GM21528 (cell line): ENCODE measurements at regions not wholly inside any gene's neighbourhood (a gene's known extent, or its start where the extent isn't known, plus 50 kb on each side); places are given as distances from the start of the nearest gene placed in this dataset.

Source experiments
- ATAC-seq: cut with Tn5 transposase; IDR thresholded peaks from one replicate; pipeline ENCODE4 v1.9.1; 2021; ENCODE audit warnings: mild to moderate bottlenecking, moderate library complexity; ENCODE audit not compliant: unreplicated experiment, low FRiP score

- no peak for ATAC-seq
Observed at GRCh38 chr15:94021621-94022320, 209.6 kb upstream of the MCTP2 start.

- ATAC-seq, result no peak
Observed at GRCh38 chr15:94019062-94019461, 212.3 kb upstream of the MCTP2 start.

- no peak for ATAC-seq
Observed at GRCh38 chr15:94015324-94015723, 216.0 kb upstream of the MCTP2 start.

- no peak for ATAC-seq
Observed at GRCh38 chr15:94008104-94009074, 223.0 kb upstream of the MCTP2 start.

- no peak for ATAC-seq
Observed at GRCh38 chr15:94004697-94005096, 226.7 kb upstream of the MCTP2 start.

GRCh38 chr15:94002041-94002440 lies 229.3 kb upstream of the MCTP2 start:
- ATAC-seq, result no peak

- ATAC-seq, result no peak
Observed at GRCh38 chr15:94001255-94001801, 230.0 kb upstream of the MCTP2 start.

GRCh38 chr15:94000606-94001005 lies 230.8 kb upstream of the MCTP2 start:
- ATAC-seq, result no peak

GRCh38 chr15:93997071-93997658 lies 234.2 kb upstream of the MCTP2 start:
- no peak for ATAC-seq

- no peak for ATAC-seq
Observed at GRCh38 chr15:93989440-93989998, 241.8 kb upstream of the MCTP2 start.

GRCh38 chr15:93987068-93987467 lies 244.3 kb upstream of the MCTP2 start:
- ATAC-seq, result peak; percentile 62

GRCh38 chr15:93986400-93986984 lies 244.9 kb upstream of the MCTP2 start:
- ATAC-seq, result no peak

GRCh38 chr15:93985925-93986324 lies 245.4 kb upstream of the MCTP2 start:
- no peak for ATAC-seq

GRCh38 chr15:93985176-93985575 lies 246.2 kb upstream of the MCTP2 start:
- no peak for ATAC-seq

- no peak for ATAC-seq
Observed at GRCh38 chr15:93983526-93983925, 247.8 kb upstream of the MCTP2 start.

GRCh38 chr15:93982226-93982727 lies 249.1 kb upstream of the MCTP2 start:
- ATAC-seq, result no peak

- ATAC-seq, result no peak
Observed at GRCh38 chr15:93981706-93982105, 249.7 kb upstream of the MCTP2 start.

GRCh38 chr15:93980261-93980911 lies 251.0 kb upstream of the MCTP2 start:
- ATAC-seq, result no peak

- ATAC-seq, result no peak
Observed at GRCh38 chr15:93974804-93975481, 256.4 kb upstream of the MCTP2 start.
